Endothelial cell of umbilical vein (primary cell): ENCODE measurements at regions not wholly inside any gene's neighbourhood (a gene's known extent, or its start where the extent isn't known, plus 50 kb on each side); places are given as distances from the start of the nearest gene placed in this dataset.

Experiments
- BruUV-seq: library from RNA; stranded (reverse); fragments of 400-500 nt; replicated peaks from 2 replicates; lab custom pipeline; 2021; lab: Mats Ljungman, UMichigan
- CTCF ChIA-PET: fragments of 300-600, 350-600 bp; sonication (Branson Sonifier 250); formaldehyde crosslinking; loops from one replicate; lab custom pipeline; 2021; ENCODE audit warnings: antibody characterized with exemption, inconsistent platforms; lab: Charles Lee
- POLR2A ChIA-PET: fragments of 300-600, 350-600 bp; sonication (Branson Sonifier 250); formaldehyde crosslinking; loops from one replicate; lab custom pipeline; 2021; ENCODE audit warnings: antibody characterized with exemption, inconsistent platforms; lab: Charles Lee
- DNase-seq: peaks from one replicate; pipeline ENCODE4 v3.0.0-alpha.2; 2011; ENCODE audit warnings: low read depth, low spot score
- FAIRE-seq: peaks from 2 replicates; lab custom pipeline; 2011; peaks lifted over from hg19 to GRCh38; lab: Jason Lieb, UNC
- H2AFZ ChIP-seq: 2 replicates; pipeline ENCODE4 v1.6.0; 2012; ENCODE audit warnings: low read depth, low read length, control low read depth, inconsistent platforms
- H3K27ac ChIP-seq: 2 replicates; pipeline ENCODE4 v1.5.1; 2011; ENCODE audit warnings: low read depth, mild to moderate bottlenecking, control low read depth, low read length, moderate library complexity; ENCODE audit not compliant: insufficient read depth
- H3K27me3 ChIP-seq, 2 experiments: 2 replicates each; pipeline versions ENCODE4 v1.6.0 to v1.6.1; 2011; ENCODE audit warnings: low read length in 2 of 2, mixed read lengths in 1 of 2; ENCODE audit not compliant: control insufficient read depth in 2 of 2, insufficient read depth in 2 of 2
- H3K36me3 ChIP-seq, 2 experiments: 2 replicates in 1 of 2; 3 replicates in 1 of 2; pipeline ENCODE4 v1.5.1; 2011; ENCODE audit warnings: low read length in 2 of 2, mild to moderate bottlenecking in 1 of 2, moderate library complexity in 1 of 2; ENCODE audit not compliant: control insufficient read depth in 2 of 2, insufficient read depth in 2 of 2; ENCODE audit errors: extremely low read depth in 1 of 2
- H3K4me1 ChIP-seq: 3 replicates; pipeline ENCODE4 v1.5.1; 2011; ENCODE audit warnings: mild to moderate bottlenecking, low read length; ENCODE audit not compliant: control insufficient read depth, insufficient read depth; ENCODE audit errors: extremely low read depth
- H3K4me2 ChIP-seq: 2 replicates; pipeline ENCODE4 v1.6.1; 2011; ENCODE audit warnings: low read length, control low read depth, mixed read lengths; ENCODE audit not compliant: insufficient read depth
- H3K4me3 ChIP-seq, 3 experiments: fragments of 200-600 bp in 1 of 3; sonication (generic), shearing (Covaris generic) in 1 of 3; replicated peaks in 1 of 3; 2 replicates each; pipeline ENCODE4 v1.5.1; 2011 to 2016; ENCODE audit warnings: control low read depth in 3 of 3, low read length in 3 of 3, mild to moderate bottlenecking in 2 of 3, inconsistent platforms in 1 of 3, low read depth in 1 of 3, moderate library complexity in 1 of 3; ENCODE audit not compliant: insufficient read depth in 1 of 3
- H3K79me2 ChIP-seq: 2 replicates; pipeline ENCODE4 v1.6.0; 2012; ENCODE audit warnings: low read length, inconsistent platforms; ENCODE audit not compliant: control insufficient read depth, insufficient read depth
- H3K9ac ChIP-seq: replicated peaks from 2 replicates; pipeline ENCODE3; 2011; ENCODE audit warnings: low read length, control low read depth; ENCODE audit not compliant: insufficient read depth; ENCODE audit errors: extremely low read depth
- H3K9me1 ChIP-seq: replicated peaks from 3 replicates; pipeline ENCODE4 v1.6.0; 2011; ENCODE audit warnings: mild to moderate bottlenecking, low read length; ENCODE audit not compliant: control insufficient read depth, insufficient read depth; ENCODE audit errors: extremely low read depth
- H3K9me3 ChIP-seq: replicated peaks from 2 replicates; pipeline ENCODE4 v1.5.1; 2012; ENCODE audit warnings: low read length, inconsistent platforms; ENCODE audit not compliant: control insufficient read depth, insufficient read depth
- H4K20me1 ChIP-seq: replicated peaks from 2 replicates; pipeline ENCODE3; 2011; ENCODE audit warnings: mild to moderate bottlenecking, low read length; ENCODE audit not compliant: control insufficient read depth, insufficient read depth; ENCODE audit errors: extremely low read depth
- CTCF ChIP-seq, 2 donors: IDR thresholded peaks; 1 replicate in 1 of 2; 2 replicates in 1 of 2; pipeline ENCODE4 v1.5.1; 2011; ENCODE audit warnings: low read length in 2 of 2, mild to moderate bottlenecking in 2 of 2, moderate library complexity in 2 of 2, control low read depth in 1 of 2, inconsistent platforms in 1 of 2, low read depth in 1 of 2; ENCODE audit not compliant: insufficient read depth in 1 of 2; ENCODE audit errors: extremely low read depth in 1 of 2
- EZH2 ChIP-seq: IDR thresholded peaks from 2 replicates; pipeline ENCODE4 v1.6.1; 2012; ENCODE audit warnings: borderline replicate concordance, low read depth, mild to moderate bottlenecking, moderate library complexity, low read length, inconsistent platforms; ENCODE audit not compliant: severe bottlenecking
- FOS ChIP-seq: IDR thresholded peaks from 2 replicates; pipeline ENCODE4 v1.6.1; 2011; ENCODE audit warnings: mild to moderate bottlenecking, low read length, moderate library complexity, borderline replicate concordance; ENCODE audit not compliant: insufficient read depth
- GATA2 ChIP-seq: IDR thresholded peaks from 2 replicates; pipeline ENCODE4 v1.7.0; 2011; ENCODE audit warnings: low read depth, mild to moderate bottlenecking, moderate library complexity, mixed read lengths, low read length; ENCODE audit not compliant: insufficient read length, insufficient read depth
- JUN ChIP-seq: IDR thresholded peaks from 2 replicates; pipeline ENCODE4 v1.6.1; 2011; ENCODE audit warnings: borderline replicate concordance, low read depth; ENCODE audit not compliant: insufficient read length, insufficient read depth
- MAX ChIP-seq: IDR thresholded peaks from 2 replicates; pipeline ENCODE4 v1.6.1; 2011; ENCODE audit not compliant: insufficient read depth, insufficient read length
- MYC ChIP-seq: IDR thresholded peaks from one replicate; pipeline ENCODE4 v1.6.1; 2011; ENCODE audit warnings: mild to moderate bottlenecking, low read depth, low read length
- POLR2A ChIP-seq: IDR thresholded peaks from 2 replicates; pipeline ENCODE4 v1.6.1; 2012; ENCODE audit warnings: low read depth, mild to moderate bottlenecking, control low read depth, low read length
- POLR2AphosphoS5 ChIP-seq: IDR thresholded peaks from 2 replicates; pipeline ENCODE4 v1.6.1; 2012; ENCODE audit warnings: low read depth, mild to moderate bottlenecking, control low read depth, low read length, moderate library complexity; ENCODE audit not compliant: insufficient read depth
- dilution Hi-C: fragments of 300-500 bp; cut with MboI; formaldehyde crosslinking; loops from one replicate; pipeline ENCODE4 v1.15.0; 2019; ENCODE audit warnings: low sequenced_read_pairs; ENCODE audit not compliant: extremely low pct_ligation_motif_present
- intact Hi-C: fragments of 100-400 bp; cut with micrococcal nuclease; formaldehyde crosslinking; loops from one replicate; pipeline ENCODE4 v1.10.0; 2022

GRCh38 chr15:95897651-95898050, 432.8 kb upstream of the NR2F2 start:
- no peaks in the 10 kb centered on the region for H3K79me2 ChIP-seq
- no TSS peak for BruUV-seq
- H3K4me3 ChIP-seq: no peak overlapping the region
- FAIRE-seq (no peak), DNase-seq (no peak)
- dilution Hi-C loops (no loop called here), intact Hi-C loops (no loop called here)
- POLR2A ChIA-PET: no interaction called here
- no peak for TF ChIP-seq MYC
- no peak for TF ChIP-seq GATA2
- no peak for TF ChIP-seq MAX
- no peaks in the 10 kb centered on the region for H3K4me1 ChIP-seq
- no peak overlapping the region for H2AFZ ChIP-seq
- no peaks in the 10 kb centered on the region for H4K20me1 ChIP-seq
- H3K36me3 ChIP-seq: no peaks in the 10 kb centered on the region
- no peak overlapping the region for H3K9ac ChIP-seq
- no peaks in the 10 kb centered on the region for H3K9me1 ChIP-seq
- no peak overlapping the region for H3K4me2 ChIP-seq
- H3K27ac ChIP-seq: no peak overlapping the region
- CTCF ChIA-PET: interaction anchor here (2.0 kb wide), 1 partner anchor 22 kb away, joined by 4 read pairs; no protein-coding TSS in a partner anchor
- H3K9me3 ChIP-seq: no peaks in the 10 kb centered on the region
- H3K27me3 ChIP-seq: no peaks in the 10 kb centered on the region

GRCh38 chr15:95898761-95899160, 431.7 kb upstream of the NR2F2 start:
- Histone ChIP-seq H3K27ac (no peak overlapping the region), H3K27me3 (no peaks in the 10 kb centered on the region), H3K9me3 (no peaks in the 10 kb centered on the region), H3K4me3 (no peak overlapping the region), H3K4me1 (no peaks in the 10 kb centered on the region), H3K9ac (no peak overlapping the region), H3K79me2 (no peaks in the 10 kb centered on the region), H2AFZ (no peak overlapping the region), H3K36me3 (no peaks in the 10 kb centered on the region), H4K20me1 (no peaks in the 10 kb centered on the region), H3K9me1 (no peaks in the 10 kb centered on the region), H3K4me2 (no peak overlapping the region)
- CTCF ChIA-PET: interaction anchor here (2.0 kb wide), 1 partner anchor 20 kb away, joined by 4 read pairs; no protein-coding TSS in a partner anchor
- DNase-seq (no peak), FAIRE-seq (no peak)
- dilution Hi-C loops: no loop called here
- POLR2A ChIA-PET: no interaction called here
- TF ChIP-seq POLR2AphosphoS5 (no peak), MYC (no peak), MAX (no peak), JUN (no peak), CTCF (IDR thresholded peaks at IDR 0.05; ENCODE audit: extremely low read depth in 1 of 2, insufficient read depth in 1 of 2, low read depth in 1 of 2, low read length in 2 of 2) (no peak), EZH2 (no peak), GATA2 (no peak), FOS (no peak), POLR2A (no peak)
- intact Hi-C loops: no loop called here
- no TSS peak for BruUV-seq
